PC-3 (cell line): ENCODE measurements at regions not wholly inside any gene's neighbourhood (a gene's known extent, or its start where the extent isn't known, plus 50 kb on each side); places are given as distances from the start of the nearest gene placed in this dataset.

Source experiments
- EZH2phosphoT487 ChIP-seq: fragments of 300-600 bp; sonication (generic); IDR thresholded peaks from 2 replicates; pipeline ENCODE4 v1.6.1; 2018; ENCODE audit warnings: mild to moderate bottlenecking, antibody characterized with exemption, low read length, borderline replicate concordance
- TF ChIP-seq, protein P1 (sequence below): fragments of 300-600 bp; sonication (generic); conservative IDR thresholded peaks from 2 replicates; pipeline ENCODE4 v1.5.1; 2017; ENCODE audit warnings: antibody characterized with exemption, low read depth, mild to moderate bottlenecking, low read length

DNA sequence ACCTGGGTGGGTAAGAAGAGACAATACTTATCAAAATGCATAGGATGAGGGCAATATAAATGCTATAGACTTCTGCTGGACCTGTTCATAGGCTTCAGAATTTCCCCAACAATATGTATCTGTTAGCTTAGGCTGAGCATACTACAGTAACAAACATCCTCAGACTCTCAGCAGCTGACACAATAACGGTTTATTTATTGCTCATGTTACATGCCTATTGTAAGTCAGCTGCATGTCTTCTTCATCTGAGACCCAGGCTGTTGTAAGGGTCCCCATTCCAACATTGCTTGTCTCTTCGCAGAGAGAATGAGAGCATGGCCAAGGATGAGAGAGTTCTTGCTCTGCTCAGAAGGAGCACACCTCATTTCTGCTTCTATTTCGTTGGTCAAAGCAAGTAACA lies 150.7 kb downstream of the TMEM200C start:
- TF ChIP-seq, protein P1, sequence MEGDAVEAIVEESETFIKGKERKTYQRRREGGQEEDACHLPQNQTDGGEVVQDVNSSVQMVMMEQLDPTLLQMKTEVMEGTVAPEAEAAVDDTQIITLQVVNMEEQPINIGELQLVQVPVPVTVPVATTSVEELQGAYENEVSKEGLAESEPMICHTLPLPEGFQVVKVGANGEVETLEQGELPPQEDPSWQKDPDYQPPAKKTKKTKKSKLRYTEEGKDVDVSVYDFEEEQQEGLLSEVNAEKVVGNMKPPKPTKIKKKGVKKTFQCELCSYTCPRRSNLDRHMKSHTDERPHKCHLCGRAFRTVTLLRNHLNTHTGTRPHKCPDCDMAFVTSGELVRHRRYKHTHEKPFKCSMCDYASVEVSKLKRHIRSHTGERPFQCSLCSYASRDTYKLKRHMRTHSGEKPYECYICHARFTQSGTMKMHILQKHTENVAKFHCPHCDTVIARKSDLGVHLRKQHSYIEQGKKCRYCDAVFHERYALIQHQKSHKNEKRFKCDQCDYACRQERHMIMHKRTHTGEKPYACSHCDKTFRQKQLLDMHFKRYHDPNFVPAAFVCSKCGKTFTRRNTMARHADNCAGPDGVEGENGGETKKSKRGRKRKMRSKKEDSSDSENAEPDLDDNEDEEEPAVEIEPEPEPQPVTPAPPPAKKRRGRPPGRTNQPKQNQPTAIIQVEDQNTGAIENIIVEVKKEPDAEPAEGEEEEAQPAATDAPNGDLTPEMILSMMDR, result no peak
- no peak for TF ChIP-seq EZH2phosphoT487
